SK-MEL-5 (cell line): ENCODE measurements at regions not wholly inside any gene's neighbourhood (a gene's known extent, or its start where the extent isn't known, plus 50 kb on each side); places are given as distances from the start of the nearest gene placed in this dataset.
"Not testable (repeated sequence)": the region's sequence is repeated elsewhere in the genome, so short reads cannot be mapped to it uniquely, and the experiment has no call there.

Experiments
- DNase-seq: peaks from one replicate; pipeline ENCODE4 v3.0.0-alpha.2; 2016; ENCODE audit warnings: low read depth, low spot score
- in situ Hi-C: cut with HindIII; loops from 2 replicates; pipeline ENCODE4 v1.10.0; 2016; ENCODE audit warnings: low sequenced_read_pairs, high pct_unique_total_duplicates, low pct_unique_long_range_greater_than_20kb

DNA sequence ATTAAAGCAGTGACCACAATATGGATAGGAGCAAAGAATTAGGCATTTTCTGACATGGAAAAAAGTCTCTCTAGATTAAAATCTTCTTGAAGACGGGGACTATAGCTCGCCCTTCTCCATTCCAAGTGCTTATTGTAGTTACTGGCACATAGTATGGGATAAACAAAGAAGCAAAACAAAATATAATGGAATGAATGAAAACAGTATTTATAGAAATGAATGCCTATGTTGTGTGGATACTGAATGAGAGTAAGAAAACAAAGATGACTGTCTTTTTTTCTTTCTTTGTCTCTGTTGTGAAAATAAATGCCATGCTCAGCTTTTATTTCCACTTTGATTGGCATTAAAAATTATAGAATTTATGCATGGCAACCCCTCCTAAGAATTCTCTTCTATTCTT lies 1414.3 kb upstream of the ACO1 start:
- in situ Hi-C loops, result no loop called here
- peak; percentile 55 for DNase-seq

DNA sequence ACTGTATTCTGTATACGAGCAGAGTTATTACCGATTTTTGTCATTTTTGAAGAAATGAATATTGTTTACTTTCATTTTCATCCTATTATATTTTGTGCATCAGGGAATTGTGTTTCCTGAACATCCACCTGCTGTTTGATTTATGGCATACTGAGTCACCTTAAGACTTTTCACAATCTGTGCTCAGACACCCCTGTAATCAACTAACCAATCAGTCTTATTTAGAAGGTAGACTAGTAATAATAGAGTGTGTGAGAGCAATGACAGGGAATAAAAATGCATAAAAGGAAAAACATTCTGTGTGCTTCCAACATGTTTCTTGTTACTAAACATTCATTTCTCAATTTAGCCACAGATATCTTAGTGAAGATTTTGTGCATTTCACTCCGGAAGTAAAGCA lies 1413.6 kb upstream of the ACO1 start:
- in situ Hi-C loops, result no loop called here

DNA sequence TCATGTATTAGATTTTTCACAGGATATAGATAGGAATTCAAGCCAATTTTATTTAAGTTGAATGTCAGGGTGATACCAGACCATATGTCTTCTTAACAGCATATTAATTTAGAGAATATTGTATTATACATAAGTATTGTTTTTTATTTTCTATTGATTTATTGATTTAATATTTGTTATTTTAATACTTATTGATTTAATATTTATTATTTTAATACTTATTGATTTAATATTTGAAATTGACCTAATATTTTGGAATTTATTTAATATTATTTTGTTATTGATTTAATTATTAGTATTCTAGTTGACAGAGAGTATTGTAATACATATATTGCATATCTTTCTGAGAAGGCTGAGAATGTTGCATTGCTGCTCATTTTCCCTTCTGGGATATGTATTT lies 1411.8 kb upstream of the ACO1 start:
- in situ Hi-C loops, result no loop called here
- no peak for DNase-seq

More for the DNA sequence above, 1413.6 kb upstream of the ACO1 start:
- DNase-seq, result no peak

DNA sequence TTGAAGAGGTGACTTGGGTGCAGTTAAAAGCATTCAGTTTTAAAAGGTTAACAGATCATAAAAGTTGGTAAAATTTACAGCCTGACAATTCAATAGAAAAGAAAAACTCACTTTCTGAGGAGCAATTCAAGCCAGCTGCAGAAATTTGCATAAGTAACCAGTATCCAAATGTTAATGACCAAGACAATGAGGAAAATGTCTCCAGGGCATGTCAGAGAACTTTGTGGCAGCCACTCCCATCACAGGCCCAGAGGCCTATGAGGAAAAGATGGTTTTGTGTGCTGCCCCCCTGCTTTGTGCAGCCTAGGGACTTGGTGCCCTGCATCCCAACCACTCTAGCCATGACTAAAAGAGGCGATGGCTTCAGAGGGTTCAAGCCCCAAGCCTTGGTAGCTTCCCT lies 1406.5 kb upstream of the ACO1 start:
- in situ Hi-C loops, result no loop called here
- DNase-seq, result no peak

DNA sequence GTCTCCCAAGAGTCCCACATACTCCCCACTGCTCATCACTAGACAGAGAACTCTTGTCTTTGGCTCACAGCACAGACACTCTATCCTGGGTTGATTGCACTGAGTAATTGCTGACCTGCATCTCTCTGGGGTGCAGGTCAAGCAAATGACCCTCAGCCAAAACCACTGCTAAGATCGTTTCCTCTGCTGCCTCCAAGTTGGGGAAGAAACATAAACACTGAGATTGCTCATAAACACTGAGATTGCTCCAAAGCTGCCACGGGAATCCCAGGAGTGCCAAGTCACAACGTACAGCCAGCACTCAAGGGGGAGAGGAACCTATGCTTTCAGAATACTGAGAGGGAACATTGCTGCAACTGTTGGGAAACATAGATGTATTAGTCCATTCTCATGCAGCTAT lies 1402.1 kb upstream of the ACO1 start:
- in situ Hi-C loops, result no loop called here
- DNase-seq, result no peak

DNA sequence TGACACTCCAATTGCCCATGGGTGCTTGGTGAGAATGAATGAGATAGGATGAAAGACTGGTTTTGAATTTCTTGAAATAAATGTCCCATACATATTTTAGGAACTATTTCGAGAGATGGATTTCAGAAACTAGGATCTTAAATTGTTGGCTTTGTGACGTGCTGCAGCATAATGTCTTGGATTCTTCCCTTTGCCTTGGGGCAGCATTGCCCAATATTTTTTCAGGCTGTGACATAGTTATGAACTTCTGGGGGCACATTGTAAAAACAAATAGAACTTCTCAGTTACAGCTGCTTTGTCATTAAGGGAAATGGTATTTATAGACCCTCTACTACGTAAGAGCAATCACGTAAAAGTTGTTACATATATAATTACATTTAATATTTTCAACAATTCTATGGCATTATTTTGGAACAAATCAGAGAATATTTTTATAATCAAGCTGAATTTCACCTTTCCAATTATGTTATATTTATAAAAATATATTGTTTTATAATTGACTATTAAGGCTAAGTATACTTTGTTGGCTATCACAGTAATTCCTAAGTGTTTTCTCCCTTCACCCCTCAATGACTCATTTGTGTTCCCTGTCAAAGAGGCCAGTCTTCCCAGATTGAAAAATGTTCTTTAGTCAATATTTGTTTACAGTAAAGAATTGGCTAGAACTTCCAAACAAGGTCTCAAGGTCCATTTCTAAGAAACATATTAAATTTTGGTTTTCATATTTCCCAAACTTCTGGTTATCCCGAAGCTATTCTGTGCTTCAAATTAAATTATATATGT lies 1388.3 kb upstream of the ACO1 start:
- in situ Hi-C loops, result no loop called here

DNA sequence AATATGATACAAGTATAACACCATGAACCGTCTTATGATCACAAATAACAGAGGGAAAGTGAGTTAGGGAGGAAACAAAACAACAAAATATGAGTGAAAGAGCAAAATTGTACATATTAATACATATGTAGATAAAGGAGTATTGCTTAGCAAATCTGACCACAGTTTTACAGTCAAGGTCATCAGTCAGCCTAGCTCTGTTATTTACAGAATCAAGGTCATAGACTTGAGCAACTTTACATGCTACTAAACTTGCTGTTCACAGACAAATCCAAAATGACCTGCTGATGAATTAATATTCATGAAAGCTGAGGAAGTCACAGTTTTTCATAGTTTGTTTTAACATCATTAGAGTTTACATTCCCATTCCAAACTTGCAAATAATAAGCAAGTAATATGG lies 1387.7 kb upstream of the ACO1 start:
- in situ Hi-C loops, result no loop called here
- DNase-seq, result peak; percentile 49

More for the DNA sequence above, 1388.3 kb upstream of the ACO1 start:
- peak; percentile 98 for DNase-seq

DNA sequence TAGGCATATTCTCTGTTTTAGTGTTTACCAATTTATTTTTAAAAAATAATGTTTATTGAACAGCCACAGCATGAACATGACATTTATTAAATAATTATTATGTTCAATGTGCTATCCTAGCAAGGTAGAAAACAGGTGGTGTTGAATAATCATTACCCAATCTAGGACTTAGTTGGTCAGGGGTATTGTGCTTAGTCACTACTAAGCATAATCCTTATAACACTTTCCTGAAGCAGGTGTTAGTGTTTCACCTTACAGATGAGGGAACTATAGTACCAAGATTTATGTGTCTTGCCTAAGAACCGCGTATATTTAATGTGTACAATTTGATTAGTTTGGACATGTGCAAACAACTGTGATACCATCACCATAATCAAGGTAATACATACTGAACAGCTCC lies 1387.2 kb upstream of the ACO1 start:
- in situ Hi-C loops, result no loop called here
- no peak for DNase-seq

DNA sequence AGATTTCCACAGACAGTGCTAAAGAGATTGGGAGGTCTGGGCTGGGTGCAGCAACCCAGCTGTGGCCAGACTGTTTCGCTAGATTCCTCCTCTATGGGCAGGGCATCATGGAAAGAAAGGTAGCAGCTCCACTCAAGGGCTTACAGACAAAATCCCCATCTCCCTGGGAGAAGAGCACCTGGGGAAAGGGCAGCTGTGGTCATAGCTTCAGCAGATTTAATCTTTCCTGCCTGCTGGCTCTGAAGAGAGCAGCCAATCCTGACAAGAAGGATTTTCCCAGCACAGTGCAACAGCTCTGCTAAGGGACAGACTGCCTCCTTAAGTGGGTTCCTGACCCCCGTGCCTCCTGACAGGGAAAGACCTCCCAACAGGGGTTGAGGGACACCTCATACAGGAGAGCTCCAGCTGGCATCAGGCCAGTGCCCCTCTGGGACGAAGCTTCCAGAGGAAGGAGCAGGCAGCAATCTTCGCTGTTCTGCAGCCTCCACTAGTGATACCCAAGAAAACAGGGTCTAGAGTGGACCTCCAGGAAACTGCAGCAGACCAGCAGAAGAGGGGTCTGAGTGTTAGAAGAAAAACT lies 1379.3 kb upstream of the ACO1 start:
- in situ Hi-C loops, result no loop called here
- DNase-seq, result no peak

DNA sequence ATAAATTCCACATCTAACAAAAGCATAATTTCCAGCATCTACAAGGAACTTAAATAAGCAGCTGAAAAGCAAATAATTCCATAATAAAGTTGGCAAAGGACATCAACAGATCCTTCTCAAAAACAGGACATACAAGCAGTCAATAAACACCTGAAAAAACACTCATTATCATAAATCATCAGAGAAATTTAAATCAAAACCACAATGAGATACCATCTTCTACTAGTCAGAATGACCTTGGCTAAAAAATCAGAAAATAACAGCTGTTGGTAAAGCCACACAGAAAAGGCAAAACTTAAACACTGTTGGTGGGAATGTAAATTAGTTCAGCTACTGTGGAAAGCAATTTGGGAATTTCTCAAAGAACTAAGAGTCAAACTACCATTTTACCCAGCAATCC lies 1371.1 kb upstream of the ACO1 start:
- DNase-seq, result no peak
- in situ Hi-C loops, result no loop called here

DNA sequence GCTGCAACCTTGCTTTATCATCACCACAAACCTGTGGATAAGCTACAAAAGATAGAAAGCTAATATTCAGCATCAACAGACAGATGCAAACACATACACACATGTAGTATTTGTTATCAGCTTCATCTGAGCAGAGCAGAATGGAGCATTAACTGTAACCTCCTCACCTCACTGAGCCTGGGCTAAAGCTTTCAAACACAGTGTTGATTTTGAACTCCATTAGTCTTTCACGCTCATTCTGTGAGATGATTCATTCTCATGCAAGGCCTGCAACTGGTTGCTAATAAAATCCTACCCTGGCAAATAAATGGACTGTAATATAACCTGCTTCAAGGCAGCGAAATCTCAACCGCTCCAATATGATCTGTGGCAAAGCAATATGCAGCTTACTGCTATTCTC lies 1360.6 kb upstream of the ACO1 start:
- in situ Hi-C loops, result no loop called here
- no peak for DNase-seq

DNA sequence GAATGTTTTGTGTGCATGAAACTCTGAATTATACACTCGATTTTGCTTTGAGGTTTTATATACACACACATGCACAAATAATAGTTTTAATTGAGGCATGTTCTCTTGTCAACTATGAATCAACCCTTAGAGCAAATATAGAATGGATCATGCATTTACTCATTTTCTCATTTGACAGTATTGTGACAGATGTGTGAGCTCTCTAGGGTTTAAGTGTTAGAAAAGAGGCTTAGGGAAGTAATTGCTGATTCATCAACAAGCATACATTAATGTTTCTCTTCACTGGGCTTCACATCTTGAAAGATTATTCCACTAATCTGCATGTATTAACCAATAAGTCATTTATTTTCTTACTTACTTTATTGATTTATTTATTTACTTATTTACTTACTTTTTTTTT lies 1356.8 kb upstream of the ACO1 start:
- no peak for DNase-seq
- in situ Hi-C loops, result no loop called here

DNA sequence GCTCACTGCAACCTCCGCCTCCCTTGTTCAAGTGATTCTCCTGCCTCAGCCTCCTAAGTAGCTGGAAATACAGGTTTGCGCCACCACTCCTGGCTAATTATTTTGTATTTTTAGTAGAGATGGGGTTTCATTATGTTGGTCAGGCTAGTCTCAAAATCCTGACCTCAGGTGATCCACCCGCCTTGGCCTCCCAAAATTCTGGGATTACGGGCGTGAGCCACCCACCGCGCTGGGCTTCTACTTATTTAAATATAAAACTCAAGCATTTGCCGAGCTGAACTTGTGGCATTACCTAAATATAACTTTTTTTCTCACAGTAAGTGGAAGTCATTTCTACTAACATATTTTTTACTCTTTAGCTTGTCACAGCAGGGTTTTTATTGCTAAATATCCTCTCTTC lies 1356.3 kb upstream of the ACO1 start:
- in situ Hi-C loops, result no loop called here
- DNase-seq, result no peak

DNA sequence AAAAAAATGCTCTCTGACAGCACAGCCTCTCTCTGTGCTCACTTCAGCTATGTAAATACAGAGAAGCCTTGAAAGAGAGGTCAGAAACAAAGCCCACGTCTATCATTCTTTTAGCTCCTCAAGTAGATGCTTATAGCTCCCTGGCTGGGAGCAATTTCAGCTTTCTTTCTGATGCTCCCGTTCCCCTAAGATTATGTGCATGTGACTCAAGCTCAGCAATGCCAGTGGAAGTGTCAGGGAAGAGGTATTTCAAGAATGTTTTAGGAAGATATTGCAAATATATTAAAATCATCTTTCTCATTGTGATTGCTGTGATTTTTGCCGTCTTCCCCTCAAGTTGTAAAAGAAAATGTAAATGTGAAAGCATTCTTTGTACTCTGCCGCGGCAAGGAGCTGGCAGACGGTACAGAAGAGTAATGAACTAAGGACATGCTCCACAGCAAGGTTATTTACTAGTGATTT lies 1353.7 kb upstream of the ACO1 start:
- peak; percentile 73 for DNase-seq
- in situ Hi-C loops, result no loop called here

DNA sequence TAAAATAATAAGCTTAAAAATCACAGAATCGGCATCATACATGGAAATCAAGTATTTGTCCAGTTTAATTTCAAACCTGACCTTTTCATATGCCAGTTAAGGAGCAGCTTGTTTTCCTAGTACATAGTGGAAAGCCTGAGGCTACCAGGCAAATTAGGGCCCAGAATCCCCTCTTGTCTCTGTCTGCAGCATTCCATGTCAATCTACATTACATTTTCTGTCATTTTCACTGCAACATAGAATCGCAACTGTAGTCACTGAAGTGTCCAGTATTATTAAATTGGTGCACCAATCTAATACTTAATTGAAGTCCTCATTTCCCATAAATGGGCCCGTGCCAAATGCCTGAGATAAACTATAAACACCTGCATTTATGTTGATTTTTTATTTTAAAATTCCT lies 1352.2 kb upstream of the ACO1 start:
- in situ Hi-C loops, result no loop called here
- DNase-seq, result peak; percentile 10

DNA sequence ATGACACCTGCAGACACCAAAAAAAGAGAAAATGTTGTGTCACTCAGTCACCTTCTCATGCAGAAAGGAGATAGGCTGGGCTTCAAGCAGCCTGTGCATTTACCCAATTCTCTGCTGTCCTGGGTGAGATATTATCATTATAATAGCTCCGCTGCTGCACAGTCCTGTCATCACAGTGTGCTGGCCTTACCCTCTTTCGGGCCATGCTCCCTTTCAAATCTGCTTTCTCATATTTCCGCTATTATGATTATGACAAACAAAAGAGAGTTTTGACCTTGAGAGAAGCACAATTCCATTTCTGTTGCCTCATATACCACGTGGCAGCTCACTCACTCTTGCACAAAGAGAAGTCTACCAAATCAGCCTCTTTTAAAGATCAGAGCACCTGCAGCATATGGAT lies 1350.1 kb upstream of the ACO1 start:
- in situ Hi-C loops, result no loop called here
- peak; percentile 72 for DNase-seq

DNA sequence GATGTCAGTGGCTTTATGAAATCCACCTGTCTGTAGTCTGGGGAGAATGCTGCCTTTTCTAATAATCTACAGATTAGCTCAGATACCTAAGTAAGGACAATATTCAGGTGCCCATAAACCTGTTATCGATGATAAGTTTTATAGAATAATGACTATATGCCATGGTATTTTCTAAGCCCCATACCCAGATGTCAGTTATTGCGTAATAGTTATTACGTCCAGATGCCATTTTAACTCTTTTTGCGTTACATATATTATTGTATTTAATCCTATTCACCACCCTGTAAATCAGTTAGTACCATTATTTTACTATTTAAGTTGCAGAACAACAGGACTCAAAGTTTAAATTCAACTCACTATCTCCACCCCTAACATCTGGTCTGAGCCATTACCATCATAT lies 1343.9 kb upstream of the ACO1 start:
- in situ Hi-C loops, result no loop called here
- no peak for DNase-seq

DNA sequence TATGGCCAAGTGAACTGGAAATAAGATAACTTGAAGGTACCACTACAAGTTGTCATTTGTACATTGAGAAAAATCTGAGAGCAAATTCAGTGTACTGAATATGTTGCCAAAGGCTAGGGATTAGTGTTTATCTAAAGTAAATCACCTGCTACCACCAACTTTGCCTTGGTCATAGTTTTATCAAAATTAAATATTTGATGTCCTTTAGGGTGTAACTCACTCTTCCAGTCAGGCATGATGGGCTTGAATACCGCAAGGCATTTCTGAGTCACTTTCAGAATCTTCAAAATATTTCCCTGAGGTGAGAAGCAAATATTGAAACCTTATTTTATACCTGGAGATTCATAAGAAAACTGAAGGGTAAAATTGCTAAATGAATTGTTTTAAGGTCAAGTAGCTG lies 1338.6 kb upstream of the ACO1 start:
- in situ Hi-C loops, result no loop called here
- DNase-seq, result no peak

DNA sequence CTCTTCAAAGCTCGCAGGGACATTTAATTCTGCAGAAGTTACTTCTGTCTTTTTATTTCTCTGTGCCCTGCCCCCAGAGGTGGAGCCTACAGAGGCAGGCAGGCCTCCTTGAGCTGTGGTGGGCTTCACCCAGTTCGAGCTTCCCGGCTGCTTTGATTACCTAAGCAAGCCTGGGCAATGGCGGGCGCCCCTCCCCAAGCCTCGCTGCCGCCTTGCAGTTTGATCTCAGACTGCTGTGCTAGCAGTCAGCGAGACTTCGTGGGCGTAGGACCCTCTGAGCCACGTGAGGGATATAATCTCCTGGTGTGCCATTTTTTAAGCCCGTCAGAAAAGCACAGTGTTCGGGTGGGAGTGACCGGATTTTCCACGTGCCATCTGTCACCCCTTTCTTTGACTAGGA lies 1322.9 kb upstream of the ACO1 start:
- in situ Hi-C loops, DNase-seq: not testable (repeated sequence)
